SK-N-SH treated with all-trans-retinoic acid at 6 μM for 48 hours (cell line): ENCODE measurements at regions not wholly inside any gene's neighbourhood (a gene's known extent, or its start where the extent isn't known, plus 50 kb on each side); places are given as distances from the start of the nearest gene placed in this dataset.

Experiments used
- ATAC-seq: fragments of 200-7000 bp; cut with Tn5 transposase; 3 replicates; pipeline ENCODE4 v1.9.1; 2020; ENCODE audit warnings: mild to moderate bottlenecking, moderate library complexity
- ARNTL ChIP-seq: fragments of 450-650 bp; formaldehyde crosslinking; IDR thresholded peaks from 2 replicates; pipeline ENCODE4 v1.5.0; 2020; ENCODE audit warnings: low read depth, mild to moderate bottlenecking, moderate library complexity, borderline replicate concordance
- CSDC2 ChIP-seq: fragments of 250-450 bp; sonication (Bioruptor Pico); IDR thresholded peaks from 2 replicates; pipeline ENCODE4 v1.5.0; 2020; ENCODE audit warnings: mild to moderate bottlenecking, moderate library complexity
- ESRRG ChIP-seq: fragments of 250-450 bp; sonication (Bioruptor Pico); IDR thresholded peaks from 2 replicates; pipeline ENCODE4 v1.6.1; 2021; ENCODE audit warnings: mild to moderate bottlenecking
- GLIS3 ChIP-seq: fragments of 250-450 bp; sonication (Bioruptor Pico); IDR thresholded peaks from 2 replicates; pipeline ENCODE4 v1.5.0; 2020; ENCODE audit warnings: mild to moderate bottlenecking, moderate library complexity
- OSR1 ChIP-seq: fragments of 250-450 bp; sonication (Bioruptor Pico); IDR thresholded peaks from 2 replicates; pipeline ENCODE4 v1.8.0; 2022; ENCODE audit warnings: moderate library complexity, mild to moderate bottlenecking, inconsistent platforms
- RARB ChIP-seq: fragments of 250-450 bp; sonication (Bioruptor Pico); IDR thresholded peaks from 2 replicates; pipeline ENCODE4 v1.8.0; 2021; ENCODE audit warnings: mild to moderate bottlenecking, moderate library complexity
- SNAI2 ChIP-seq: fragments of 250-450 bp; sonication (Bioruptor Pico); IDR thresholded peaks from 2 replicates; pipeline ENCODE4 v1.5.0; 2020; ENCODE audit warnings: mild to moderate bottlenecking, moderate library complexity
- TCF4 ChIP-seq: fragments of 250-450 bp; sonication (Bioruptor Pico); IDR thresholded peaks from 2 replicates; pipeline ENCODE4 v1.8.0; 2021; ENCODE audit warnings: mild to moderate bottlenecking, moderate library complexity, borderline replicate concordance
- TOX ChIP-seq: fragments of 250-450 bp; sonication (Bioruptor Pico); IDR thresholded peaks from 2 replicates; pipeline ENCODE4 v1.8.0; 2021; ENCODE audit warnings: mild to moderate bottlenecking, moderate library complexity, borderline replicate concordance
- ZFP3 ChIP-seq: fragments of 250-450 bp; sonication (Bioruptor Pico); IDR thresholded peaks from 2 replicates; pipeline ENCODE4 v1.5.0; 2020; ENCODE audit warnings: mild to moderate bottlenecking, moderate library complexity
- ZFP30 ChIP-seq: fragments of 450-650 bp; formaldehyde crosslinking; IDR thresholded peaks from 2 replicates; pipeline ENCODE4 v1.5.0; 2022; ENCODE audit warnings: mild to moderate bottlenecking, moderate library complexity
- ZNF565 ChIP-seq: fragments of 450-650 bp; formaldehyde crosslinking; conservative IDR thresholded peaks from 2 replicates; pipeline ENCODE4 v1.5.0; 2020; ENCODE audit warnings: low read depth, mild to moderate bottlenecking, moderate library complexity
- ZNF70 ChIP-seq: fragments of 450-650 bp; formaldehyde crosslinking; IDR thresholded peaks from 2 replicates; pipeline ENCODE4 v1.5.0; 2020; ENCODE audit warnings: mild to moderate bottlenecking, moderate library complexity
- ZNF8 ChIP-seq: fragments of 450-650 bp; formaldehyde crosslinking; IDR thresholded peaks from 2 replicates; pipeline ENCODE4 v1.5.0; 2020; ENCODE audit warnings: mild to moderate bottlenecking, moderate library complexity
- TF ChIP-seq, protein P1 (sequence below): fragments of 250-450 bp; sonication (Bioruptor Pico); IDR thresholded peaks from 2 replicates; pipeline ENCODE4 v1.5.0; 2020; ENCODE audit warnings: mild to moderate bottlenecking, moderate library complexity
- TF ChIP-seq, protein P2 (sequence below): fragments of 250-450 bp; sonication (Bioruptor Pico); IDR thresholded peaks from 2 replicates; pipeline ENCODE4 v1.8.0; 2020; ENCODE audit warnings: mild to moderate bottlenecking, moderate library complexity, borderline replicate concordance
- TF ChIP-seq, protein P3 (sequence below): fragments of 250-450 bp; sonication (Bioruptor Pico); IDR thresholded peaks from 2 replicates; pipeline ENCODE4 v1.8.0; 2021; ENCODE audit warnings: low read depth, mild to moderate bottlenecking, moderate library complexity, borderline replicate concordance
- TF ChIP-seq, protein P4 (sequence below): fragments of 250-450 bp; sonication (Bioruptor Pico); IDR thresholded peaks from 2 replicates; pipeline ENCODE4 v1.5.1; 2020; ENCODE audit warnings: low read depth, mild to moderate bottlenecking, moderate library complexity

DNA sequence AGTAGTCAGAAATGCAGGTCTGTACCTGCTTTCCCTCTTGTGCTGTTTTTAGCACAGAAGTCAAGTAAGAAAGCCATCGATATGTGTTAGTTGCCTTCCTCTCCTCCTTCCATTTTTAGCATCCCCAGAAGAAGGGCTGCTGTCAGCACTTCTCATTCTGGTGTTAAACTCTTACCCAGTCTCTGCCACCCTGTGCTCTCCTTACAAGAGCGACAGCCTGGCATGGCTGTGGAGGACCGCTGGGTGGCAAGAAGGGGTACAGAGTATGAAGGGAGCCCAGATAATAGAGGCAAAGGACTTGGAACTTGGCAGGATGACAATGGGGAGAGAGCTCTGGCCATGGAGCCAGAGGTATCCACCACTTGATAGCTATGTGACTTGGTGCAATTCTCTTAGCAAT lies 103.5 kb downstream of the RPS24 start:
- ATAC-seq, result no peak
- no peak for TF ChIP-seq ZFP30 (CRISPR knock-in tag)
- no peak for TF ChIP-seq SNAI2 (CRISPR knock-in tag)
- no peak for TF ChIP-seq GLIS3 (CRISPR knock-in tag)
- no peak for TF ChIP-seq TOX
- no peak for TF ChIP-seq ARNTL (CRISPR knock-in tag)
- no peak for TF ChIP-seq ZNF565 (CRISPR knock-in tag)
- TF ChIP-seq ZNF8 (CRISPR knock-in tag), result no peak
- TF ChIP-seq, protein P1, sequence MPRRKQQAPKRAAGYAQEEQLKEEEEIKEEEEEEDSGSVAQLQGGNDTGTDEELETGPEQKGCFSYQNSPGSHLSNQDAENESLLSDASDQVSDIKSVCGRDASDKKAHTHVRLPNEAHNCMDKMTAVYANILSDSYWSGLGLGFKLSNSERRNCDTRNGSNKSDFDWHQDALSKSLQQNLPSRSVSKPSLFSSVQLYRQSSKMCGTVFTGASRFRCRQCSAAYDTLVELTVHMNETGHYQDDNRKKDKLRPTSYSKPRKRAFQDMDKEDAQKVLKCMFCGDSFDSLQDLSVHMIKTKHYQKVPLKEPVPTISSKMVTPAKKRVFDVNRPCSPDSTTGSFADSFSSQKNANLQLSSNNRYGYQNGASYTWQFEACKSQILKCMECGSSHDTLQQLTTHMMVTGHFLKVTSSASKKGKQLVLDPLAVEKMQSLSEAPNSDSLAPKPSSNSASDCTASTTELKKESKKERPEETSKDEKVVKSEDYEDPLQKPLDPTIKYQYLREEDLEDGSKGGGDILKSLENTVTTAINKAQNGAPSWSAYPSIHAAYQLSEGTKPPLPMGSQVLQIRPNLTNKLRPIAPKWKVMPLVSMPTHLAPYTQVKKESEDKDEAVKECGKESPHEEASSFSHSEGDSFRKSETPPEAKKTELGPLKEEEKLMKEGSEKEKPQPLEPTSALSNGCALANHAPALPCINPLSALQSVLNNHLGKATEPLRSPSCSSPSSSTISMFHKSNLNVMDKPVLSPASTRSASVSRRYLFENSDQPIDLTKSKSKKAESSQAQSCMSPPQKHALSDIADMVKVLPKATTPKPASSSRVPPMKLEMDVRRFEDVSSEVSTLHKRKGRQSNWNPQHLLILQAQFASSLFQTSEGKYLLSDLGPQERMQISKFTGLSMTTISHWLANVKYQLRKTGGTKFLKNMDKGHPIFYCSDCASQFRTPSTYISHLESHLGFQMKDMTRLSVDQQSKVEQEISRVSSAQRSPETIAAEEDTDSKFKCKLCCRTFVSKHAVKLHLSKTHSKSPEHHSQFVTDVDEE (CRISPR knock-in tag), result no peak
- TF ChIP-seq, protein P2, sequence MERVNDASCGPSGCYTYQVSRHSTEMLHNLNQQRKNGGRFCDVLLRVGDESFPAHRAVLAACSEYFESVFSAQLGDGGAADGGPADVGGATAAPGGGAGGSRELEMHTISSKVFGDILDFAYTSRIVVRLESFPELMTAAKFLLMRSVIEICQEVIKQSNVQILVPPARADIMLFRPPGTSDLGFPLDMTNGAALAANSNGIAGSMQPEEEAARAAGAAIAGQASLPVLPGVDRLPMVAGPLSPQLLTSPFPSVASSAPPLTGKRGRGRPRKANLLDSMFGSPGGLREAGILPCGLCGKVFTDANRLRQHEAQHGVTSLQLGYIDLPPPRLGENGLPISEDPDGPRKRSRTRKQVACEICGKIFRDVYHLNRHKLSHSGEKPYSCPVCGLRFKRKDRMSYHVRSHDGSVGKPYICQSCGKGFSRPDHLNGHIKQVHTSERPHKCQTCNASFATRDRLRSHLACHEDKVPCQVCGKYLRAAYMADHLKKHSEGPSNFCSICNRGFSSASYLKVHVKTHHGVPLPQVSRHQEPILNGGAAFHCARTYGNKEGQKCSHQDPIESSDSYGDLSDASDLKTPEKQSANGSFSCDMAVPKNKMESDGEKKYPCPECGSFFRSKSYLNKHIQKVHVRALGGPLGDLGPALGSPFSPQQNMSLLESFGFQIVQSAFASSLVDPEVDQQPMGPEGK (CRISPR knock-in tag), result no peak
- TF ChIP-seq, protein P3, sequence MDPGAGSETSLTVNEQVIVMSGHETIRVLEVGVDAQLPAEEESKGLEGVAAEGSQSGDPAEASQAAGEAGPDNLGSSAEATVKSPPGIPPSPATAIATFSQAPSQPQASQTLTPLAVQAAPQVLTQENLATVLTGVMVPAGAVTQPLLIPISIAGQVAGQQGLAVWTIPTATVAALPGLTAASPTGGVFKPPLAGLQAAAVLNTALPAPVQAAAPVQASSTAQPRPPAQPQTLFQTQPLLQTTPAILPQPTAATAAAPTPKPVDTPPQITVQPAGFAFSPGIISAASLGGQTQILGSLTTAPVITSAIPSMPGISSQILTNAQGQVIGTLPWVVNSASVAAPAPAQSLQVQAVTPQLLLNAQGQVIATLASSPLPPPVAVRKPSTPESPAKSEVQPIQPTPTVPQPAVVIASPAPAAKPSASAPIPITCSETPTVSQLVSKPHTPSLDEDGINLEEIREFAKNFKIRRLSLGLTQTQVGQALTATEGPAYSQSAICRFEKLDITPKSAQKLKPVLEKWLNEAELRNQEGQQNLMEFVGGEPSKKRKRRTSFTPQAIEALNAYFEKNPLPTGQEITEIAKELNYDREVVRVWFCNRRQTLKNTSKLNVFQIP (CRISPR knock-in tag), result no peak
- TF ChIP-seq ZNF70 (CRISPR knock-in tag), result no peak
- TF ChIP-seq, all 23 proteins: peak for 0

DNA sequence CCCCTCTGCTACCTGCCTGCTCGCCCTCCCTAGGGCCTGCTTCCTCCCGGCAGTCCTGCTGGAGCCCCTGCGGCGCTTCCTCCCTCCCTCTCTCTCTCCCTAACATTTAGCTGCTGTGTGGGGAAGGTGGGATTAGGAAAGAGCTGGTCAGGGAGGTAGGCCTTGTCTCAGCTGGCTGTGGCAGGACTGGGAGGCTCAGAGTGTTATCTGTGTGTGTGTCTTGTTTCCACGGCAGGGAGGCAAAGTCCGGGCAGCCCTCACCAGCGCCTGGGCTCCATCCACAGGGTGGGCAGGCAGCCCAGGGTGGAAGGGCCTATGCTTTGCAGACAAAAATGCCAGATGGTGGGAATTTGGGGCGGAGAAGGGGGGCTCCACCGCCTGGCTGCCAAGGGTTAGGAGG lies 105.7 kb downstream of the RPS24 start:
- no peak; the same call in 2 of the 3 replicates for ATAC-seq
- no peak for TF ChIP-seq CSDC2 (CRISPR knock-in tag)
- TF ChIP-seq, protein P1 (CRISPR knock-in tag), result no peak
- TF ChIP-seq, protein P2 (CRISPR knock-in tag), result no peak
- TF ChIP-seq TCF4 (CRISPR knock-in tag), result 0 out of 2 replicates have a peak, but pooled peaks have one; percentile 41
- TF ChIP-seq ZNF70 (CRISPR knock-in tag), result peak; percentile 90
- TF ChIP-seq ZFP3 (CRISPR knock-in tag), result no peak
- no peak for TF ChIP-seq OSR1
- TF ChIP-seq ESRRG (CRISPR knock-in tag), result no peak
- TF ChIP-seq, protein P3 (CRISPR knock-in tag), result no peak
- no peak for TF ChIP-seq RARB (CRISPR knock-in tag)
- TF ChIP-seq, protein P4, sequence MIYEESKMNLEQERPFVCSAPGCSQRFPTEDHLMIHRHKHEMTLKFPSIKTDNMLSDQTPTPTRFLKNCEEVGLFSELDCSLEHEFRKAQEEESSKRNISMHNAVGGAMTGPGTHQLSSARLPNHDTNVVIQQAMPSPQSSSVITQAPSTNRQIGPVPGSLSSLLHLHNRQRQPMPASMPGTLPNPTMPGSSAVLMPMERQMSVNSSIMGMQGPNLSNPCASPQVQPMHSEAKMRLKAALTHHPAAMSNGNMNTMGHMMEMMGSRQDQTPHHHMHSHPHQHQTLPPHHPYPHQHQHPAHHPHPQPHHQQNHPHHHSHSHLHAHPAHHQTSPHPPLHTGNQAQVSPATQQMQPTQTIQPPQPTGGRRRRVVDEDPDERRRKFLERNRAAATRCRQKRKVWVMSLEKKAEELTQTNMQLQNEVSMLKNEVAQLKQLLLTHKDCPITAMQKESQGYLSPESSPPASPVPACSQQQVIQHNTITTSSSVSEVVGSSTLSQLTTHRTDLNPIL (CRISPR knock-in tag), result no peak
- no peak for TF ChIP-seq TOX
